ENCODE measurements at regions not wholly inside any gene's neighbourhood (a gene's known extent, or its start where the extent isn't known, plus 50 kb on each side); places are given as distances from the start of the nearest gene placed in this dataset.

GRCh38 chr1:60832367-60832766 is 250.0 kb upstream of the NFIA start:
- no peaks in the 10 kb centered on the region for H3K9me3 ChIP-seq (ENCODE audit: control insufficient read depth, low read length)
- H3K36me3 ChIP-seq (ENCODE audit: control insufficient read depth, insufficient read depth, low read length): no peaks in the 10 kb centered on the region
- H3K4me1 ChIP-seq (ENCODE audit: control insufficient read depth, insufficient read depth, low read length, poor library complexity, severe bottlenecking): no peaks in the 10 kb centered on the region
- H3K27ac ChIP-seq (ENCODE audit: insufficient read depth, low read length, poor library complexity, severe bottlenecking): no peak overlapping the region
- no peak overlapping the region for H3K4me3 ChIP-seq (ENCODE audit: insufficient read depth, low read depth, low read length, poor library complexity, severe bottlenecking)
- no peaks in the 10 kb centered on the region for H3K27me3 ChIP-seq (replicated peaks; ENCODE audit: control insufficient read depth, insufficient read depth, low read length, poor library complexity, severe bottlenecking)
- DNase-seq: no peak

GRCh38 chr1:60831780-60832179 is 250.6 kb upstream of the NFIA start:
- H3K27ac ChIP-seq (ENCODE audit: insufficient read depth, low read length, poor library complexity, severe bottlenecking): no peak overlapping the region
- no peaks in the 10 kb centered on the region for H3K9me3 ChIP-seq (ENCODE audit: control insufficient read depth, low read length)
- no peak for DNase-seq
- H3K4me3 ChIP-seq (ENCODE audit: insufficient read depth, low read depth, low read length, poor library complexity, severe bottlenecking): no peak overlapping the region
- H3K4me1 ChIP-seq (ENCODE audit: control insufficient read depth, insufficient read depth, low read length, poor library complexity, severe bottlenecking): no peaks in the 10 kb centered on the region
- H3K27me3 ChIP-seq (replicated peaks; ENCODE audit: control insufficient read depth, insufficient read depth, low read length, poor library complexity, severe bottlenecking): no peaks in the 10 kb centered on the region
- H3K36me3 ChIP-seq (ENCODE audit: control insufficient read depth, insufficient read depth, low read length): no peaks in the 10 kb centered on the region

GRCh38 chr1:60828944-60829343 is 253.4 kb upstream of the NFIA start:
- DNase-seq: no peak
- Histone ChIP-seq H3K27ac (ENCODE audit: insufficient read depth, low read length, poor library complexity, severe bottlenecking) (no peak overlapping the region), H3K4me1 (ENCODE audit: control insufficient read depth, insufficient read depth, low read length, poor library complexity, severe bottlenecking) (no peaks in the 10 kb centered on the region), H3K27me3 (replicated peaks; ENCODE audit: control insufficient read depth, insufficient read depth, low read length, poor library complexity, severe bottlenecking) (no peaks in the 10 kb centered on the region), H3K4me3 (ENCODE audit: insufficient read depth, low read depth, low read length, poor library complexity, severe bottlenecking) (no peak overlapping the region), H3K36me3 (ENCODE audit: control insufficient read depth, insufficient read depth, low read length) (no peaks in the 10 kb centered on the region), H3K9me3 (ENCODE audit: control insufficient read depth, low read length) (no peaks in the 10 kb centered on the region)

- H3K4me3 ChIP-seq (ENCODE audit: insufficient read depth, low read depth, low read length, poor library complexity, severe bottlenecking): no peak overlapping the region
- no peak for DNase-seq
- H3K9me3 ChIP-seq (ENCODE audit: control insufficient read depth, low read length): no peaks in the 10 kb centered on the region
- H3K4me1 ChIP-seq (ENCODE audit: control insufficient read depth, insufficient read depth, low read length, poor library complexity, severe bottlenecking): no peaks in the 10 kb centered on the region
- no peak overlapping the region for H3K27ac ChIP-seq (ENCODE audit: insufficient read depth, low read length, poor library complexity, severe bottlenecking)
- H3K36me3 ChIP-seq (ENCODE audit: control insufficient read depth, insufficient read depth, low read length): no peaks in the 10 kb centered on the region
- H3K27me3 ChIP-seq (replicated peaks; ENCODE audit: control insufficient read depth, insufficient read depth, low read length, poor library complexity, severe bottlenecking): no peaks in the 10 kb centered on the region
Observed at GRCh38 chr1:60826320-60827094, 255.9 kb upstream of the NFIA start.

- Histone ChIP-seq H3K4me1 (ENCODE audit: control insufficient read depth, insufficient read depth, low read length, poor library complexity, severe bottlenecking) (no peaks in the 10 kb centered on the region), H3K4me3 (ENCODE audit: insufficient read depth, low read depth, low read length, poor library complexity, severe bottlenecking) (no peak overlapping the region), H3K36me3 (ENCODE audit: control insufficient read depth, insufficient read depth, low read length) (no peaks in the 10 kb centered on the region), H3K9me3 (ENCODE audit: control insufficient read depth, low read length) (no peaks in the 10 kb centered on the region), H3K27me3 (replicated peaks; ENCODE audit: control insufficient read depth, insufficient read depth, low read length, poor library complexity, severe bottlenecking) (no peaks in the 10 kb centered on the region), H3K27ac (ENCODE audit: insufficient read depth, low read length, poor library complexity, severe bottlenecking) (no peak overlapping the region)
- no peak for DNase-seq
Observed at GRCh38 chr1:60825593-60825992, 256.8 kb upstream of the NFIA start.

- Histone ChIP-seq H3K27me3 (replicated peaks; ENCODE audit: control insufficient read depth, insufficient read depth, low read length, poor library complexity, severe bottlenecking) (no peaks in the 10 kb centered on the region), H3K36me3 (ENCODE audit: control insufficient read depth, insufficient read depth, low read length) (no peaks in the 10 kb centered on the region), H3K4me3 (ENCODE audit: insufficient read depth, low read depth, low read length, poor library complexity, severe bottlenecking) (no peak overlapping the region), H3K4me1 (ENCODE audit: control insufficient read depth, insufficient read depth, low read length, poor library complexity, severe bottlenecking) (no peaks in the 10 kb centered on the region), H3K9me3 (ENCODE audit: control insufficient read depth, low read length) (no peaks in the 10 kb centered on the region), H3K27ac (ENCODE audit: insufficient read depth, low read length, poor library complexity, severe bottlenecking) (no peak overlapping the region)
- DNase-seq: no peak
Observed at GRCh38 chr1:60823151-60823550, 259.2 kb upstream of the NFIA start.

- no peaks in the 10 kb centered on the region for H3K9me3 ChIP-seq (ENCODE audit: control insufficient read depth, low read length)
- no peak overlapping the region for H3K4me3 ChIP-seq (ENCODE audit: insufficient read depth, low read depth, low read length, poor library complexity, severe bottlenecking)
- no peak for DNase-seq
- H3K36me3 ChIP-seq (ENCODE audit: control insufficient read depth, insufficient read depth, low read length): no peaks in the 10 kb centered on the region
- H3K27me3 ChIP-seq (replicated peaks; ENCODE audit: control insufficient read depth, insufficient read depth, low read length, poor library complexity, severe bottlenecking): no peaks in the 10 kb centered on the region
- no peak overlapping the region for H3K27ac ChIP-seq (ENCODE audit: insufficient read depth, low read length, poor library complexity, severe bottlenecking)
- no peaks in the 10 kb centered on the region for H3K4me1 ChIP-seq (ENCODE audit: control insufficient read depth, insufficient read depth, low read length, poor library complexity, severe bottlenecking)
Observed at GRCh38 chr1:60822252-60822651, 260.1 kb upstream of the NFIA start.

GRCh38 chr1:60821156-60821555 is 261.2 kb upstream of the NFIA start:
- Histone ChIP-seq H3K36me3 (ENCODE audit: control insufficient read depth, insufficient read depth, low read length) (no peaks in the 10 kb centered on the region), H3K27me3 (replicated peaks; ENCODE audit: control insufficient read depth, insufficient read depth, low read length, poor library complexity, severe bottlenecking) (no peaks in the 10 kb centered on the region), H3K4me3 (ENCODE audit: insufficient read depth, low read depth, low read length, poor library complexity, severe bottlenecking) (no peak overlapping the region), H3K9me3 (ENCODE audit: control insufficient read depth, low read length) (no peaks in the 10 kb centered on the region), H3K4me1 (ENCODE audit: control insufficient read depth, insufficient read depth, low read length, poor library complexity, severe bottlenecking) (no peaks in the 10 kb centered on the region), H3K27ac (ENCODE audit: insufficient read depth, low read length, poor library complexity, severe bottlenecking) (no peak overlapping the region)
- no peak for DNase-seq

GRCh38 chr1:60818969-60819701 is 263.2 kb upstream of the NFIA start:
- Histone ChIP-seq H3K4me1 (ENCODE audit: control insufficient read depth, insufficient read depth, low read length, poor library complexity, severe bottlenecking) (no peaks in the 10 kb centered on the region), H3K36me3 (ENCODE audit: control insufficient read depth, insufficient read depth, low read length) (no peaks in the 10 kb centered on the region), H3K27ac (ENCODE audit: insufficient read depth, low read length, poor library complexity, severe bottlenecking) (no peak overlapping the region), H3K27me3 (replicated peaks; ENCODE audit: control insufficient read depth, insufficient read depth, low read length, poor library complexity, severe bottlenecking) (no peaks in the 10 kb centered on the region), H3K4me3 (ENCODE audit: insufficient read depth, low read depth, low read length, poor library complexity, severe bottlenecking) (no peak overlapping the region), H3K9me3 (ENCODE audit: control insufficient read depth, low read length) (no peaks in the 10 kb centered on the region)
- no peak for DNase-seq

- DNase-seq: no peak
- H3K27me3 ChIP-seq (replicated peaks; ENCODE audit: control insufficient read depth, insufficient read depth, low read length, poor library complexity, severe bottlenecking): no peaks in the 10 kb centered on the region
- no peak overlapping the region for H3K27ac ChIP-seq (ENCODE audit: insufficient read depth, low read length, poor library complexity, severe bottlenecking)
- no peaks in the 10 kb centered on the region for H3K9me3 ChIP-seq (ENCODE audit: control insufficient read depth, low read length)
- H3K36me3 ChIP-seq (ENCODE audit: control insufficient read depth, insufficient read depth, low read length): no peaks in the 10 kb centered on the region
- H3K4me3 ChIP-seq (ENCODE audit: insufficient read depth, low read depth, low read length, poor library complexity, severe bottlenecking): no peak overlapping the region
- no peaks in the 10 kb centered on the region for H3K4me1 ChIP-seq (ENCODE audit: control insufficient read depth, insufficient read depth, low read length, poor library complexity, severe bottlenecking)
Observed at GRCh38 chr1:60813071-60813470, 269.3 kb upstream of the NFIA start.

Data from effector memory CD4-positive, alpha-beta T cell (primary cell).